ENCODE measurements at regions not wholly inside any gene's neighbourhood (a gene's known extent, or its start where the extent isn't known, plus 50 kb on each side); places are given as distances from the start of the nearest gene placed in this dataset.

- TF ChIP-seq SP4 (IDR thresholded peaks at IDR 0.05; ENCODE audit: low read length), result no peak
- no peak for TF ChIP-seq CHD1 (IDR thresholded peaks at IDR 0.05; ENCODE audit: low read depth, low read length)
- no peak for TF ChIP-seq TAF1 (IDR thresholded peaks at IDR 0.05; ENCODE audit: low read depth, low read length)
- TF ChIP-seq FOSL1 (IDR thresholded peaks at IDR 0.05; ENCODE audit: insufficient read depth, low read depth, low read length), result no peak
- no peak for TF ChIP-seq JUND (IDR thresholded peaks at IDR 0.05; ENCODE audit: low read length)
- TF ChIP-seq CBX8 (IDR thresholded peaks at IDR 0.05; ENCODE audit: borderline replicate concordance, low read depth, low read length), result no peak
- TF ChIP-seq ASH2L (IDR thresholded peaks at IDR 0.05; ENCODE audit: low read length), result no peak
- no peak for TF ChIP-seq SP2 (IDR thresholded peaks at IDR 0.05; ENCODE audit: low read length)
- no peak for TF ChIP-seq CTBP2 (IDR thresholded peaks at IDR 0.05; ENCODE audit: borderline replicate concordance, insufficient read depth, insufficient read length, low read length)
- no peak for TF ChIP-seq POLR2A (IDR thresholded peaks at IDR 0.05; ENCODE audit: control extremely low read depth in 1 of 2, low read depth in 2 of 2, low read length in 2 of 2)
- TF ChIP-seq HDAC6 (IDR thresholded peaks at IDR 0.05; ENCODE audit: low read depth, low read length), result no peak
- TF ChIP-seq CEBPB (IDR thresholded peaks at IDR 0.05; ENCODE audit: low read depth, low read length), result no peak
- H2BK120ac ChIP-seq (replicated peaks; ENCODE audit: low read depth, low read length), result no peak overlapping the region
- peaks cover 30 to 67% (median 48%) of the 10 kb centered on the region in 4 experiments for H3K27me3 ChIP-seq (replicated peaks in 1 of 4; ENCODE audit: control insufficient read depth in 3 of 4, extremely low read depth in 1 of 4, insufficient read depth in 3 of 4, low read length in 3 of 4)
- H3K18ac ChIP-seq (ENCODE audit: extremely low read depth, low read length), result no peak overlapping the region
- H3K79me1 ChIP-seq (ENCODE audit: low read depth, low read length), result no peaks in the 10 kb centered on the region
- no peak overlapping the region for H2BK5ac ChIP-seq (ENCODE audit: low read depth, low read length)
- H3K4ac ChIP-seq (replicated peaks; ENCODE audit: insufficient read length, low read depth, low read length), result no peak overlapping the region
- 86% methylated on average over 3 of the region's 3 CpGs; no CpG with 5 or more reads in 1 of the 2 experiments for whole genome bisulfite sequencing, 2 experiments (ENCODE audit: extremely low coverage in 1 of 2, insufficient coverage in 1 of 2, insufficient read length in 1 of 2, insufficient replicate concordance in 2 of 2, low coverage in 1 of 2, low lambda C conversion rate in 2 of 2, missing lambda C conversion rate in 1 of 2)
- no peak for DNase-seq (ENCODE audit: low read depth in 1 of 2, low spot score in 2 of 2)
- H3K23me2 ChIP-seq (ENCODE audit: low read depth, low read length), result no peaks in the 10 kb centered on the region; the same call in 1 of the 2 replicates
- no peak overlapping the region for H3K27ac ChIP-seq (ENCODE audit: low read depth, low read length)
- H3K23ac ChIP-seq (ENCODE audit: insufficient read length), result no peak overlapping the region
- H2BK12ac ChIP-seq (ENCODE audit: low read depth, low read length), result no peak overlapping the region
- no peak overlapping the region for H2AFZ ChIP-seq (ENCODE audit: low read length)
- peaks cover 0 to 9% (median 6%) of the 10 kb centered on the region in 4 experiments; a peak in 3 of 7 replicates for H3K4me1 ChIP-seq (replicated peaks in 1 of 4; ENCODE audit: control insufficient read depth in 3 of 4, insufficient read depth in 4 of 4, low read length in 3 of 4)
- no peak overlapping the region for H3K14ac ChIP-seq (ENCODE audit: insufficient read length)
- no peak overlapping the region for H2AK5ac ChIP-seq (ENCODE audit: low read depth, low read length)
- no peak overlapping the region for H2BK15ac ChIP-seq (ENCODE audit: low read length)
- H4K8ac ChIP-seq (ENCODE audit: extremely low read depth, insufficient read depth, low read length), result no peak overlapping the region
- no peak overlapping the region for H4K91ac ChIP-seq (replicated peaks; ENCODE audit: insufficient read length, low read length)
- ChIA-PET CTCF (ENCODE audit: partially characterized antibody) (interaction anchor here (1.4 to 10.9 kb wide), 6 partner anchors 16 to 258 kb away, joined by 3 to 95 read pairs (median 8); no protein-coding TSS in a partner anchor), POLR2A (ENCODE audit: partially characterized antibody) (interaction anchor here (0.6 kb wide), 2 partner anchors 20 to 229 kb away, joined by 3 read pairs; no protein-coding TSS in a partner anchor)
- no peak overlapping the region for H3K9ac ChIP-seq (replicated peaks in 1 of 4; ENCODE audit: extremely low read depth in 1 of 4, low read depth in 3 of 4, low read length in 3 of 4)
- H3K9me3 ChIP-seq (ENCODE audit: insufficient read depth in 2 of 2, low read depth in 1 of 2, low read length in 1 of 2), result no peaks in the 10 kb centered on the region
- H3K79me2 ChIP-seq (ENCODE audit: control insufficient read depth in 1 of 2, insufficient read depth in 2 of 2, low read length in 2 of 2), result no peaks in the 10 kb centered on the region
- H4K5ac ChIP-seq (ENCODE audit: insufficient read length, low read depth, low read length), result no peak overlapping the region
- peaks cover 2% of the 10 kb centered on the region in 2 experiments for H4K20me1 ChIP-seq (replicated peaks in 1 of 2; ENCODE audit: control insufficient read depth in 1 of 2, insufficient read depth in 2 of 2, low read length in 2 of 2)
- H3K4me2 ChIP-seq (ENCODE audit: insufficient read depth in 1 of 2, low read depth in 2 of 2, low read length in 2 of 2), result no peak overlapping the region
- H3K36me3 ChIP-seq (ENCODE audit: control insufficient read depth in 2 of 4, insufficient read depth in 4 of 4, low read length in 3 of 4), result no peaks in the 10 kb centered on the region
- H2BK20ac ChIP-seq (ENCODE audit: low read length), result no peak overlapping the region
- no peak overlapping the region for H3K4me3 ChIP-seq (ENCODE audit: extremely low read depth in 1 of 4, insufficient read depth in 2 of 4, low read depth in 3 of 4, low read length in 4 of 4)
- FAIRE-seq, result no peak
- no peak overlapping the region for H3K56ac ChIP-seq (replicated peaks; ENCODE audit: insufficient read length, low read depth, low read length)
These were observed 244.0 kb downstream of the PAX3 start for GRCh38 chr2:222054813-222055212.

All from H1 (cell line).